Stimulated activated CD4-positive, alpha-beta T cell treated with anti-CD3 and anti-CD28 coated beads, Interleukin-1b, Interleukin-23, amount 100 ng/mL, for 4 hours (primary cell): ENCODE measurements at regions not wholly inside any gene's neighbourhood (a gene's known extent, or its start where the extent isn't known, plus 50 kb on each side); places are given as distances from the start of the nearest gene placed in this dataset.

Source experiments
- DNase-seq, 2 donors: peaks; one replicate each; pipeline ENCODE4 v3.0.0-alpha.2; 2020; ENCODE audit warnings: low read depth in 2 of 2

DNA sequence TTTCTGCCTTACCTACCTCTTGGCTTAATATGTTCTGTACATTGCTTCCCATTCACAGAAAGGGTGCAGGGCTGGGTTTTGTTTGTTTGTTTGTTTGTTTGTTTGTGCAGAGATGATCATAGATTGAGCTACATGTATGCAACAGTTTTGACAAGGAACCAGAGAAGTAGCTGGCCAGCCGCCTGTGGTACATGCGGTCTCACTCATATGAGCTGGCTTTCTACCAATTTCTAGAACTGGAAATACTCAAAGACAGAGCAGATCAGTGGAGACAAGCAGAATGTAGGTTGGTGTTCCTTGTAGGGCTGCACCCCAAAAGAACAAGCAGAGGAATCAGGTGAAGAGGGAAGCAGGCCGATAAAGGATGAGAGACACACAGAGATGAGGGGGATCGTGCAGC, 502.7 kb downstream of the SOX2 start:
- no peak for DNase-seq

DNA sequence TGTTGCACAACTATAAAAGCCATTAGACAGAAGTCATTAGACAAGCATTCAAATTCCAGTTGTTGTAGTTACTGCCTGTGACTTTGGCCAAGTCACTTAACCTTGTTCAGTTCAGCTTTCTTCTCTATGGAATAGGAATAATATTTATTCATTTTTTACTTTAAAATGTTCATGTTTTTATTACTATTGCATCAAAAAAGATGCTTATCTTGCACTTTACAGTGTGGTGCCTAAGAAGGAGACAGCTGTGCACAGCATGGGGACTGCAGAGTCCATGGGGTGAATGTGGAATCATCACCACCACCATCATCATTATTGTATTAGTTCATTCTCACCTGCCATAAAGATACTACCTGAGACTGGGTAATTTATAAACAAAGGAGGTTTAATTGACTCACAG, 504.2 kb downstream of the SOX2 start:
- DNase-seq, result no peak

DNA sequence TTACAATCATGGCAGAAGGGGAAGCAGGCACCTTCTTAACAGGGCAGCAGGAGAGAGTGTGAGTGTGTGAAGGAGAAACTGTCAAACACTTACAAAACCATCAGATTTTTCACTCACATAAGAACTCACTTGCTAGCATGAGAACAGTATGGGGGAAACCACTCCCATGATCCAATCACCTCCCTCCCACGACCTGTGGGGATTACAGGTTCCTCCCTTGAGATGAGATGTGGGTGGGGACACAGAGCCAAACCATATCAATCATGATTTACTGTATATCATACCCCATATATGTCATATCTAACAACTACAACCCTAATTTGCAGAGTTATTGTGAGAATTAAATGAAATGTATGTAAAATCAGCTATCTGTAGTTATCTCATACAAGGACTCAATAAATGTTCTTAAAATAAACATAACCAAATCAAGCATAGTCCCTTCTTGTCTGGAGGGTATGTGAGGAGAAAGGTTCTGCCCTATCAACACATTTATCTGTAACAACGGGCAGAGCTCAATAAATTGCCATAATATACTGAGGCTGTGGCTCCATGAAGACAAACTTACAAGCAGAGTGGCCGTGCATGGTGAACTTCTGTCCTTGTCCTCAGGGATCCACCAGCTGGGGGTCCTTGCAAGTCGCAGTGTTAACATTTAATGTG, 504.7 kb downstream of the SOX2 start:
- DNase-seq, result no peak

DNA sequence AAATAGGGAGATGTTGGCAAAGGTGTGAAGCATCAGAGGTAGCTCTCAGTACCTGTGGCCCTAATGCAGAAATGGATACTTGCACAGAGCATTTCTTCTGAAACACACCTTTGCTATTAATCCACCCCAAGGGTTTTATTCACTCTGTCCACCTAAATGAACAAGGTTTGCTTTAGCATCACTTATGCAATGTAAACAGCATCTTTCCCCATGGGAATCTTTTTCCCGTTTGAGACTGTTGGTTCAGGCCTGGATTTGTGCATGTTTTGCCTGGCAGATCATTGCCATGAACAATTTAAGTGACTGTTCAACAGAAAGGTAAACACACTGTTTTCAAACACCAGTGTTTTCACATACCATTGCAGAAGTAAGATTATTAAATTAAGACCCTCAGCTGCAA, 508.3 kb downstream of the SOX2 start:
- DNase-seq, result no peak

DNA sequence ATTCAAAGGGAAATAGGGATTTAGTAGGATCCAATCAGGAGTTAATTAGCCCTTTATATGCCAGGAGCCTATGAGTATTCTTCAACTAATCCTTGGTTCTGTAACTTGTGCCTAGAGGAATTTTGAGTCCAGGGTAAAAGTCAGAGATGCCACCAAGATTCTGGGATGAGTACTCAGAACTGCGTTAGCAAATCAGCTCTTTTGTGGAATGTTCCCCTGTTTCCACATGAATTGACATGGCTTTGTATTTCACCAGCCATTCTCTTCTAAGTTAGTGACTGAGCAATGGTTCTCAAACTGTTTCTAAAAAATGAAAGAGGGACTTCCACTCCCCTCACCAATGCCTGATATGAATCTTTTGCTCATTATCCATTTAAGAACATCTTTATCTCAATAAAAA, 508.7 kb downstream of the SOX2 start:
- DNase-seq, result no peak

DNA sequence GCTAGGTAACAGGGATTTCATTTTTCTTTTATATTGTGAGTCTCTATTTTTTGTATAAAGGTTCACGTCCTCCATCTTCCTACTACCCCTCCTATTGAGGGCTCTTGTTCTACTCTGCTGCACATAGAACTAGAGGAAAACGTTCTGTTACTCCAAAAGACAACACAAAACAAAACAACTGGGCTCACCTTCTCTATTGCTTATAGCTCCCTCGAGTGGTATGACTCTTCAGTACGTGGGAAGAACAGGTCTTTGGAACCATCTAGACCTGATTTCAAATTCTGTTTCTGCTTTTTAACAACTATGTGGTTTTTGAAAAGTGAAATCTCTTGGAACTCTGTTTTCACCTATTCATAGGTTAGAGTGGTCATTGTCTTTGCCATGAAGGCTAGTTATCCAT, 515.3 kb downstream of the SOX2 start:
- no peak for DNase-seq

DNA sequence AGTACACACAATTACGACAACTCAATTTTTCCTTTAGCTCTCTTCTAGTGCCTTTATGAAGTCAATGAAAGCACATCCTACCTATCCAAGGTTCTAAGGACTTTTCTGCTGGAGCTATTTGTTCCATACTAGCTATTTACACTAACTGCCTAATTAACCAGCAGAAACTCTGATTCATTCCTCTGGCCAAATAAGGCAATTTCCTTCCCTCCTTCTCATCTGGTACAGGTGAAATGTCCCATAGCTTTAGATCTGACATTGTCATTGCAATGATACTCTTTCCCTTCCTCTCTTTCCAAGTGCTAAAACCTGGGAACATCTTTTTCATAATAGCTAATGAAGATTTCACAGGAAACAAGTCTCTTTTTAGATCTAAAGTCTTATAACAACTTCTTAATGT, 521.7 kb downstream of the SOX2 start:
- no peak for DNase-seq

DNA sequence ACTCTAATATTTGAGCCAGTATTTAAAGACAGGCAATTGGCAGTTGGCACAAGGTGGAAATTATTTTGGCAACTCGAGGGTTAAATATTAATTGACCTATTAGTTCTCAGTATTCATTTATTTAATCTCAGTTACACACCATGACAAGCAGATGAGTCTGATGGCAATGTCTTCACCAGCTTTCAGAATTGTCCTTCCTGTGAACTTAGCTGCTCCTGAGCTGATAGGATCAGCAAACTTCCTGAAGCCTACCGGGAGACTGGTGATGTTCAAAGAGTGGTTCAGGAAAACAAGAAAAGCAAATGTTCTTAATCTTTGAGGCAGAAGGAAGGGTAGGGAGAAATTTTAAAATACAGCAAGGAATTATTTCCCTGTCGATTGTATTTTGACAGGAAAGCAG, 522.2 kb downstream of the SOX2 start:
- DNase-seq, result no peak

DNA sequence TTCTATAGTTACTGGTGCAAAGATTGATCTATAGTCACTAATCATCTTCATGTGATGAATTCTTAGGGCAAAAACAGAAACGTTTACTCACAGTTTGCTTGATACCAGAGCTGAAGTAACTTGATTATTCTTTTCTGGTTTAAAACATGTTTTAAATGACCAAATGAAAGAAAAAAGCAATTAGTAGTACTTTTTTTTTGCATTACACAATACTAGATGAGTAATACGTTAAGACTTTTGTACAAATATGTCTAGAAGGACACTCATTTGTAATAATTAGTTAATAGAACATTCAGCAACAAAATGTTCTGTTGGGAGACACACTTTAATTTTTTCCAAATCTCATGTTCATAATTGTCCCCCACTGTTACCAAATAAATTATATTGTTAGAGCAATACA, 523.2 kb downstream of the SOX2 start:
- DNase-seq, result no peak

DNA sequence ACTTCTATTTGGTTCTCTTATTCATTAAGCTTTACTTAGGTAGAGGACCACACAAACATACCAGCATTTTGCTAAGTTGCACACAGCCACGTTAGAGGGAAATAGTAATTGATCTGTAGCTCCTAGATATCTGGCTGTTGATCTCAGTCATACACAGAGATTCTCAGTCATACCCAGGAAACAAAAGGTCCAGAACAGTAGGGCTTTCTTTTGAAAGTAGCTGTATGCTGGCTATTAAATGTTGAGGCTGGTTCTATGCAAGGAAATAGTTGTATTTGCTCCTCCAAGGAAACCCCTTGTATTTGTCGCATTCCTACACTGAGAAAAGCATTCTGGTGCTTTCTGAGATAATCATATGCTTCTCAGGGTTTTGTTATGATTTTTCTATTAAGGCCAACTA, 523.8 kb downstream of the SOX2 start:
- DNase-seq, result no peak

DNA sequence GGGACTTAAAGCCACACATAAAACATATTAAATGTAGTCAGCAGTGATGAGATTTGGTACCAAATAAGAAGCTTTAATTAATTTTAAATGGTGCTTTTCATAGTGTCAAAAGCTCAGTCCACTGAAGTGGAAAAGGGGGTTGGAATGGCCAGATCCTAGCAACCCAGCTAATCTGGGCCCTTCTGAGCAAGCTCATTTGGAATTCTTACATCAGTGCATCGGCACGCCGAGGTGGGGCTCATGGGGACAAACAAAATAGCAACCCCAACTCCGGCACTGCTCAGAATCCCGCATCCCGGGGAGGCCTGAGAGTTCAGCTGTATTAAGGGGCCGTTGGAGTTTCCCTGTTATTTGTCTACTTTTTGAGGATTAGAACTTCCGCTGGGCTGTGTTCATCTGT, 526.4 kb downstream of the SOX2 start:
- no peak for DNase-seq

DNA sequence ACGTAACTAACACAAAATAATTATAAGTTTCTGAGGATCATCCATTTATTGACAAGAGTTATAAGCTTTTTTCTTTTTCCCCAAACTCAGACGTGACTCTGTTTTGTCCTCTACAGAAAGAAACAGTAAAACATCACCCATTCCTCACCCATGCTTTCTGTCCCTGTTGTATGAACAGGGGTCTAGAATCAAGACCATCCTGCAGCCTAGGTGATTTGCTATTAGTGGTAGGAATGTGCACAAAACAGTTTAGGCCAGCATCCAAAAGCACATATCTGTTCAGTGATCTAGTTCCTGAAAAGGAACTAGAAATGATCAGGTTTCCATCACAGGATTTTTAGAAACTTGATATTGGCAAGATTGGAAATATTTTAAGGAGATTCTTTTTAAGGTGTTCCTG, 527.6 kb downstream of the SOX2 start:
- no peak for DNase-seq

DNA sequence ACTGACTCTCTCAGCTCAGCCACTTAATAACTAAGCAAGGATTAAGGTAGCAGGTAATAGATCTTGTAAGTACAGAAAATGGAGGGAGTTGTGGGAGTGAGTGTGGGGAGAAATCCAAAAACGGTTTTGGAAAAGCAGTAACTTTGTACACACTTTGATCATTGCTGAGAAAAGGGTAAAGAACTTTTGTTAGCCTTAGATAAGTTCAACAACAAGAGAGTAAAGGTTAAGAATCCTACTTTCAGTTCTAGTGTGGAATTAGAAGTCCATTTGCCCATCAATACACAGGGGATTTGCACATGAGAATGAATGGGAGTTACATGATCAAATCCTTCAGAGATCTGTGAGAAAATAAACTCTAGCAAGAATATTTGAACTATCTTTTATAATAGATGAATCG, 528.7 kb downstream of the SOX2 start:
- no peak for DNase-seq

DNA sequence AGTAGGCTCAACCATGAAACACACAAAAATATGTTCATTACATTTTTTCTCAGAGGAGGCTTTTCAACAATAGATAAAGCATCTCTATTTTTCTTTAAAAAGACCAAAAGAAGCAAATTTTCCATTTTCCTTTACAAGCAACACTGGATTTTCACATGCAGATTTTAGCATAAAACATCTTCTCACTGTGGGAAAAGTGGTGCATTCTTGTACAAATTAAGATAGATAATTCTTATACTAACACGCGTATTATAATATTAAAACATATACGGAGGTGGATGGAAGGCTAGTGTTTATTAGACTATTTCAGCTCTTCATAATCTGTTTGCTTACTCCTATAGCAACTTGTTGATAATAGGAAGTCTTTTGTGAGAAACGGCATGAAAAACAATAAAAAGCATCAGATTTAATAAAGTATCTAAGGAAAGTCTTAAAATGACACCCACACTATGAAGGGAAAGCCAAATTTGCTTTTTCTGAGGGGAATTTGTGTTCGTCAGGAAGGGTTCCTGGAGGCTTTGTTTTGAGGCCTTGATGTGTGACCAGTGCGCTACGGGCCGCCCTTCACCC, 529.6 kb downstream of the SOX2 start:
- DNase-seq, result no peak

DNA sequence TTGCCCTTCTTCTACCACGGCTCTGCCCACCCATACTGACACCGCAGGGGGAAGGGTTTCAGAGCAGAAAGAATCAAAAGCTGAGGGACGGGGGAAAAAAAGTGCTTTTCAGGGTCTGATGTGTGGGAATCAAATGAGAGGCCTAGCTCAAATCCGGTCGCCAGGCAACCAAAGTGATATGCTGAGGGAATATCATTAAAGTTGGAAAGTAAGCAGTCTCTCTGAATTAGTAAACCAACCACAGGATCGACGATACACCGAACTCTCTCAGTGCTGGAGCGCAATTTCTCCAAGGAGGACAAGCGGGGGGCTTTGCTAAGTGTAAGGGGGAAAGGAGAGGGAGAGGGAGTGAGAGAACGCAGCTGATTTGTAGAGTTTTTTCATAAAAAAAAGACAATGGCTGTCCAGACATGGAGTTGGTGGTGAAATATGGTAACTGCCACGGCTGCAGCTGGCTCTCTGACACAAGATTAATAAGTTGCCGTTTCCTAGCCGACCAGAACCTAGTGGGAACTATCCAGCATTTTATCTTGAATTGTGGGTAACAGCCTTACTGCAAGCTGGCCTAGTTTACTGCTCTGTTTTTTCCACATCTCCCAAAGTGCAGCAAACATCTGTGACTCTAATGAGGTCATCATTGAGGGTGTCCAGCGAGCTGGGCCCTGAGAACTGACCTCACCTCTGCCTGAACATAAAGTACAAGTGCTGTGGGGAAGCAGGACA, 530.2 kb downstream of the SOX2 start:
- no peak for DNase-seq

DNA sequence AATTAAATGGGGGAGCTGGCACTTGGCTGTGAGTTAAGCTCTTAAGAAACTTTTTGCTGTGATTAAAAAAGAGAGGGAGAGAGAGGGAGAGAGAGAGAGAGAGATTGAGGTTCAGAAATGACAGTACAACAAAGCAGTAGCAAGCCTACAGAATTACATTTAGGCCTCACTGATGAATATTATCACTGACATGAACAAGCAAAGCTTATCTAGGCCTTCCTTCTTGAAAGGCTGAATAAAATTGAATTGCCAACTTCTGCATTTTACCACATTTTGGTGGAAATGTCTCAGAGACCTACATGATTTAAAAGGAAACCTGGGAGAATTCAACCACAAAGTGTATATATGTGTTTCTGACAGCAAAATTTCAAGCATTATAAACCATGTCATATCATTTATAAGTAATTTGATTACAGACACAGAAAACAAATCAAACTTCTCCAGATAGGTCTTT, 530.8 kb downstream of the SOX2 start:
- DNase-seq, result no peak

DNA sequence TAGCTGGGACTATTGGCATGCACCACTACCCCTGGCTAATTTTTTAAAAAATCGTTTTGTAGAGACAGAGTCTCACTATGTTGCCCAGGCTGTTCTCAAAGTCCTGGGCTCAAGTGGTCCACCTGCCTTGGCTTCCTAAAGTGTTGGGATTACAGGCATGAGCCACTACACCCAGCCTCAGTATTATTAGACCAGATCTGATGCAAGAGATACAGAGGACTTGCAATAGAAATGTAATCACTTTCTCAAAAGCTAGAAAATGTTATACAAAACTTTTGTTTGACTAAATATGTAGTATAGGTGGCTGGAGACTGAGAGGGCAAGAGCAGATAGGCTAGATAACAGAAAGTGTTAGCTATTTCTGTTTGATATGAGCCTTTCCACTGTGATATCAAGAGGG, 531.9 kb downstream of the SOX2 start:
- no peak for DNase-seq

DNA sequence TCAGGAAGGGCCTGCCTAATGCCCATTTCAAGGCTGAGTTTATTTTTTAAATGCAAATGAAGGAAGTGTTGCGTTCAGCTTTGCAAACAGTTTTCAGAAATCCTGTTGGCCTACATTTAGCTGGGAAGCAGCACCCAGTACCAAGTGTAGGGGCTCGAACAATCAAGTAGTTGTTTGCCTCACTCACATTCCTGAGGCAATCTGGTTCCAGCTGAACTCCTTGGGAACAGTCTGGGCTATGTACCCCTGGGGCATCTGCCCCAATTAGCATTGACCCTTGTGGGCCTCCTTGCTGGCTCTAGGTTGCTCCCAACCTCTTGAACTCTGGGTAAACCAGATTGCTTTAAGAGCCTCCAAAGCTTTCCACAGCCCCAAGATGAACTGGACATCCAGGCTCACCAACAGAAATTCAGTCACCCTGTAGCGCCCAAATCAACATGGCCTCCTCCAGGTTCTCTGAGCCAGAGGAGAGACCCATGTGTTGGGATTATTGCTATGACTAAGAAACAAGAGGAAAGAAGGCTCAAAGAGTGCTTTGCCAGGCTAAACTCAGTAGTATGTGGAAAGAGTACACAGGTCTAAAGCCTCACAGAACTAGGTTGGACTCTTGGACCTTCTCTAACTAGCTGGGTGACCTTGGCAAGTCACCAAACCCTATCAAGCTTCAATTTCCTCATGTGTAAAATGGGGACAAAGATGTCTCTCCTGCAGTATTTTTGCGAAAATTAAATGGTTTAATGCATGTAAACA, 532.7 kb downstream of the SOX2 start:
- no peak for DNase-seq

DNA sequence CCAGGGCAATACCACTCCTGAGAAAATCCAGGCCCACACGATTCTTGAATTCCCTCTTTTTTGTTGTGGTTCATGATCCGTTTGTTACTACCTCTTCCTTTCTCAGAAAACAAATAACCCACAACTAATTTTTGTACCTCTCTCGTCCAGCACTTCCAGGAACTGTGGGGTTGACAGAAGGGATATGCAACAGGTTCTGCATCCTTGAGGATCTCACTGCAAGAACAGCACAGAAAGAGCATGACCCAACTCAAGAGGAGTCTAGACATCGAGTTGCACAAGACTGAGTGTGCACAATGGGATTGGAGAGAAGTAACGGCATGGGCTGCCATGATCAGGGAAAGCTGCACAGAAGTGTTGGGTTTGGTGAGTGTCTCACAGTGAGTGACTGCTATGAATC, 533.3 kb downstream of the SOX2 start:
- DNase-seq, result no peak

DNA sequence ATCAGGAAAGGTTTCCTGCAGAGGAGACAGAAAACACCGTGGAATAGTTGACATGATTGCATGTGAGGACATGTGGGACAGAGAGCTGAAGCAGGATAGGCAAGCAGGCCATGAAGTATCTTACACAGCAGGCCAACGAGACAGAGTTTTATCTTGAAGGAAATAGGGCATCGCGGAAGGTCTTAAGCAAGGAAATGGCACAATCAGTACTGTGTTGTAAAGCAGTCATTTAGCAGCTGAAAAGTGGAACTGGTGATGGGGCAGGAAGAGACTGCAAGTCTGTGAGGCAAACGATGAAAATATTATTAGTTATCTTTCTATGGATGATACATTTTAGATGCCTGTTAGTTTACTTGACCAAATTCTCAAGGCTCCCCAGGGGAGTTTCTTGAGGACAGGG, 535.1 kb downstream of the SOX2 start:
- no peak for DNase-seq

DNA sequence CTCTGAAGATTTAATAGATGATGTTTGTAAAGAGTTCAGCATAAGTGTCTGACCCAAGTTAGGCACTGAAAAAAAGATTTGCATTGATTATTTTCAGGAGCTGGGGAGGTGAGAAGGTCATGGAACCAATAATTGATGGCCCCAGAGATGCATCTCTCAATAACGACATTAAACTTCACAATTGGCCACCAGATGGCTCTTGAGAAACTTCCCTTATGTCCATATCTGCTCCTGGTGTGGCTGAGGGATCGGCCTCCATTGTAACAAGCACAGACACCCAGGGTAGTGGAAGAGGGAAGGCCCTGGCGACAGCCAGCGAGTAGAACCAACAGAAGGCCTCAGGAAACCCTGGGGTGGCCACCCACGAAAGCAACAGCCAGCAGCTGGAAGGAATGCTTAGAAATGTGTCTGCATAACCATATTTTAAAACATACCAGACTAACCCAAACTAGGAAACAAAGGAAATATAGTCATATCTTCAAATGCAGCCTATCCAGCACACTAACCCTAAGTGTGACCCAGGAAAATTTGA, 536.7 kb downstream of the SOX2 start:
- DNase-seq, result no peak

DNA sequence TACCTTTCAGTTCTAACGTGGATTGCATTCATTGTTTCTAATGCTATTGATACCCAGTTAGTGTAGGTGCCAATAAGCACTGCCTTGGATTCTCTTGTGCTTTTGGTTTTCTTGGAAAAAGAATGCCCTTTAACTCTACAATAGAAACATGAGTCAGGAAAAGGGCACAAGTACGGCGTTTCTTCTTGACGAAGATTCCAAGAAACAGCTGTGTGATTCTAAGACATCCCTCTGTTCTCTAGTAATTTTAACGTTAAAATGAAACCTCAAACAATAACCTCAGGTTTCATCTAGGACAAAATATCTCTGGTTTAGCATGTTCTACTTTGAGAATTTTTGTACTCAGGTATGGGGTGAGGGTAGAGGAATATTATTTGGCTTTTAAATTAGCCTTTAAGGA, 540.5 kb upstream of the ATP11B start:
- no peak for DNase-seq

DNA sequence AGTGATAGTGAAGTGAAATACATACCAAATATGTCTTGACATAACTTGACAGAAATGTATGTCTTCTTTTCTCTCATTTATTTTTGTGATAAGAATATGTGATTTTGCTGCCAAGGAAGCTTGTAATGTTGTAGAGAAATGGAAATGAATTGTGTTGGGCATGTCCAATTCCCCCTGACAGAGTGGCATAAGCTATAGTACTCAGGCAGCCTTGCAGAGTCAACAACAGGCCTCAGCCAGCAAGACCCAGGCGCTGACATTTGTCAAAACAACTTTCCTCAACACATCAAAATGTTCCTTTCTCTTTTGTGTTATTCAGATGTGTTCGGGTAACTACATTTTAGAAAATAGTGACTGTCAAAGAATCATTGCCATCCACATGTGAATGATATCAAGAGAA, 538.1 kb upstream of the ATP11B start:
- no peak for DNase-seq
